Cerebellar nuclear complex (tissue), 1 donor: ENCODE measurements at regions not wholly inside any gene's neighbourhood (a gene's known extent, or its start where the extent isn't known, plus 50 kb on each side); places are given as distances from the start of the nearest gene placed in this dataset.

ENCODE experiments used
- DNase-seq, 2 experiments: peaks; one replicate each; lab custom pipeline; 2025; lab: John Stamatoyannopoulos, UW

DNA sequence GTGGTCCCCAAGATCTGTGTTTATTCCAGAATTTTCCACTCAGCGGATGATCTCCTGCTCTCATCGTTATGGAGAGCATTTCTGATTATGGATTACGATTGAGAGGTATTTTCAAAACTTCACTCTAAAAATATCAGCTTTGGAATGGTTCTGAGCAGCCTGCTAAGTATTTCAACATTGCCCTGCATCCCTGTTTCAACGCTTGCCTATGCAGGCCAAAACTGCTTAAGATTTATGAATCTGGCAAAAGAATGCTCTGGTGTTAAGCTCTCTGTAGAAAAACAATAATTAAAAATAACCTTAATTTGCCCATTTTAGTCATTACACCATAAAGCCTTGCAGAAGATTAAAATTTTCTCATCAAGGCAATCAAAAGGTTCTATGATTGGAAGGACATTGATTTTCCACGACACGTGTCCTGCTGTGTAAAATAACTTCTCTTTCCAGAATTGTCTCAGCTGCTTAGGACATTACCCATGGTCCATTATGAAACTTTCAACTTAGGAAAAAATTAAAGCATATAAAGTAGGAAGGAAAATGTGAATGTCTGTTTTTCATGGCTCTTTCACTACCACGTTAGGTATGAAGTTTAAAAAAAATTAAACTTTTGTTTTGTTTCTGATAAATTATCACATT is 229.9 kb downstream of the ACKR3 start:
- DNase-seq = no peak

DNA sequence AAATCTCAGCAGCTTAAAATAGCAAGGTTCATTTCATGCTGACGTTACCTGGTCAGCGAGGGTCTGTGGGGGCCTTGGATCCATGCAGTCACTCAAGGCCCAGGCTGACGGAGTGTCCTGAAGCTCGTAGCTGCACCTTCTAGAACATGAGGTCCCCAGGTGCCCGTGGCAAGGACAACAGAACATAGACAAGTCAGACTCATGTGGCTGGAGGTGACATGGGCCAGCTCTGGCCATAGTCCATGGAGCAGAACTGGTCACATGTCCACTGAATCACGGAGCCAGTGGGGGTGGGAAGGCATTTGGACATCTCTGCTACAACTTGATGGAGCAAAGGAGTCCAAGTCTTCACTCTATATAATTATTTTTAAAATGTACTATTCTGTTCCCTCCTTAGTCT is 233.2 kb downstream of the ACKR3 start:
- no peak for DNase-seq

DNA sequence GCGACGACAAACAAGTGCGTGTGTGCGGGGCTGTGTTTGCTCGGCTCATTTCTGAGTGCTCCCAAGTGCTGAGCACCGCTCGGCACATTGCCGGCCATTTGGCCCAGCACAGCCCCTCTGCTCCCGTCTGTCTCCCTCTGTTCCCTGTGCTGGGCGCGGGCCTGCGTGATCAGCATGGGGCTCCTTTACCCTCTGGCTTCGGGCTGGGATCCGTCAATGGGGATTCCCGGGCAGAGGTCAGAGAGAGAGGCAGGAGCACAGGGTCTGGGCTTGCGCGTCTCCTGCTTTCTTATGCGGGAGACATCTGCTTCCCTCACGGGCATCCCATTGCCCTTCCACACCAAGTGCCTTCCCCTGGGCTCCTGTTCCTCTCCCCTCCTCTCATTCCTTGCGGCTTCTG is 234.0 kb downstream of the ACKR3 start:
- DNase-seq = no peak

DNA sequence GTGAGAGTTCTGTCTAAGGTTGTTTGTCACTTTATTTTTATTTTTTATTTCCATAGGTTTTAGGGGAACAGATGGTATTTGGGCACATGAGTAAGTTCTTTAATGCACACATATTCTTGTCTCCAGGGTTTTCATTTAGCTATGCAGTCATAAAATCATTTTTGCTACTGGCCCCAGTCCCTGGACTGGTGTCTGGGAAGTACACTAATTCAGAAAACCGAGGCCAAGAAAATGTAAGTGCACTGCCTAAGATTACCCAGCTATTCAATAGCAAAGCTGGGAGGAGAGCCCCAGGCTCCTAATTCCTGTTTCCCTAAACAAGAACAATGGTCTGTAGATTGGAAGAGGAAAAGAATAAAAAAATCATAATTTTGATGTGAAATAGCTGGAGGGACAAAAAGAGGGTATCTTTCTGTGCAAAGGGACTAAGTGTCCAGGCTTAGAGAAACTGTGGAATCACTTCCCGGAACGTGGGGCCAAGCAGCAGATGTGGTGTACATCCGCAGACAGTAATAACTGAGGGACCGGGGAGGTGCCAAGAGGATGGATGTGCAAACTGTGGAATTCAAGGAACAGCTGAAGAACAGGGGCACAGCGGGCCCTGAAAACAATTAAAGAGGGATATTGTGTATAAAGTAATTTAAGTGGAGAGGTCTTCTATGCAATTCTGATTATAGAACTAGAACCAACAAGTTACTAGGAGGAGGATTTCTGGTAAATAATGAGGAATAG is 236.3 kb downstream of the ACKR3 start:
- no peak for DNase-seq

DNA sequence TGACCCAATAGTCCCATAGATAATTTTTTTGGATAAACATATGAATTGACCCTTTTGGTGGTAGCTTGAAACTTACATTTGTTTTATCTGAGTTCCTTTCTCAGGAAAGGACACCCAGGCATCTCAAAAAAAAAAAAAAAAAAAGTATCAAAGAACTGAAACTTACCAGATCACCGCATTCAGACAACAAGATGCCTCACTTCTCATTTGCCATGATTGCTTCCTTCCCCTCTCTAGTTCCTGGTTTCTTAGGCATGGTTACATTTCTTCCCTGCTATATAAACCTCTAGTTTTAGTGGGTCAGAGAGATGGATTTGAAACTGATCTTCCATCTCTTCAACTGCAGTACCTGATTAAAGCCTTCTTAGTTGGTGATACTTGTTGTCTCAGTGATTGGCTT is 240.1 kb downstream of the ACKR3 start:
- no peak for DNase-seq

DNA sequence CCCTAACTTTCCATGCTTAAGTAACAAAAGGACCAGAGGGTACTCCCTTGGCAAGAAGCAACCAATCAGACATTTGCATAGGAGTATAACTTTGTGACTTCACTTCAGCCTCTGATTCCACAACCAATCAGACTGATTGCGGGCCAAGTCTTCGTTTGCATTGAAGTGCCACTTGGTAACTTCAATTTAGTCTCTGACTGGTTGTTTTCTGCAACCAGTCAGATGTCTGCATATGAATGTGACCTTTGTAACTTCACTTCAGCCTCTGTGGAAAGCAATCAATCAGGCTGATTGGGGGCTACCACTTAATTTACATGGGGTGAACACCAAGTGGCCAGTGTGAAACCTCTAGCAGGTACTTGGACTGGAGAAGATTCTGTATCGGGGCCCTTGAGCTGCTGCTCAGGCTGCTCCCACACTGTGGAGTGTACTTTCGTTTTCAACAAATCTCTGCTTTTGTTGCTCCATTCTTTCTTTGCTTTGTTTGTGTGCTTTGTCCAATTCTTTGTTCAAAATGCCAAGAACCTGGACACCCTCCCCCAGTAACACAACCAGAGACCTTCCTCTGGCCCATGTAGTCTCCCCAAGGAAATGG is 241.5 kb downstream of the ACKR3 start:
- no peak for DNase-seq

DNA sequence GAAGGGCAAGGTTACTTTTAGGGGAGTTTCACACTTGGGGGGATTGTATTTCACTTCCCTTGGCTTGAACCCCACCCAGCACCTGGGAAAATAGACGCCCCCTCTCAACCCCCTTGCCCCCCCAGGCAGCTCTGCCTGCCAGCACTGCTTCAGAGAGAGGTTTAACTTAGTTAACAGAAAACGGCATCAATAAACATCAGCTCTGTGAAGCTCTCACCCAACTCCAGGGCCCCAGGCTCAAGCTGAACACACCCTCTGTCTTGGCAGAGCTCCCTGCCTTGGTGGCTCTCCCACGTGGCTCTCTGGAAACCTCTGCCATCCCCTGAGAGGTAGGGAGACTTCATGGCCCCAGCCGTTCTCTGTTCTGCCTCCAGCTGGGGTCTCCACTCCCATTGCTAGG is 244.1 kb downstream of the ACKR3 start:
- no peak for DNase-seq

DNA sequence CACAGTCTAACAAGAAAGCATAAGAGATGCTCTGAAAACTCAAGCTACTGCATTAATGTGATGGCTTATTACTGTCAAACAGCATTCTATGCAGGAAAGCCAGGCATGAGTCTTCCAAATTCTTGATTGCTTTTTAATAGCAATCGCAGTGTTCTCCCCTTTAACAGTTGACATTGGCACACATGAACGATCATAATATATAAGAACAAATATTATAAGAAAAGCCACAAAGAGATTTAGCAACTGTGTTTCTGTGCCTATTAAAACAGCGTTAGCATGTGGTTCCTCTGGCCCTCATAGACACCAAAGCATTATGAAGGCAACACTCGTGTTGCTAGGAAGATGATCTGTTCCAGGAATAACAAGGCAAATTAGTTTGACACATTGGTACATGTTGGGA is 245.0 kb downstream of the ACKR3 start:
- no peak for DNase-seq

DNA sequence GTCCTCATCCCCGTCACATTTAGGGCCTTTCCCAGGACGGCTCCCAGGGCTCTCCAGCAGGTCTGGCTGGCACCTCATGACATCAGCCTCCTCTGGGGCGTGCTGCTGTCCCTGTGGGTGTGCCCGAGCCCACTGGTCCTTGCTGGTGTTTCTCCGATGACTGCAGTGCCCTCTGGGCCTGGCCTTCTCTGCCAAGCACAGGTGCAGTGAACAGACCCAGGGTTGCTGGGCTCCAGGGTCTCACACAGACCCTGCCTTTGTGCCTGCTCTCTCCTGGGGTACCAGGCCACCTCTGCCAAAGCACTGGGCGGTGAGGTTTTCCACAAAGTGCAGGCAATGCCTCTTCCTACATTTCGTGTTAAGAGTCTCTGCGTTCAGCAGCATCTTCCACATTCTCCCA is 246.1 kb downstream of the ACKR3 start:
- DNase-seq = no peak

DNA sequence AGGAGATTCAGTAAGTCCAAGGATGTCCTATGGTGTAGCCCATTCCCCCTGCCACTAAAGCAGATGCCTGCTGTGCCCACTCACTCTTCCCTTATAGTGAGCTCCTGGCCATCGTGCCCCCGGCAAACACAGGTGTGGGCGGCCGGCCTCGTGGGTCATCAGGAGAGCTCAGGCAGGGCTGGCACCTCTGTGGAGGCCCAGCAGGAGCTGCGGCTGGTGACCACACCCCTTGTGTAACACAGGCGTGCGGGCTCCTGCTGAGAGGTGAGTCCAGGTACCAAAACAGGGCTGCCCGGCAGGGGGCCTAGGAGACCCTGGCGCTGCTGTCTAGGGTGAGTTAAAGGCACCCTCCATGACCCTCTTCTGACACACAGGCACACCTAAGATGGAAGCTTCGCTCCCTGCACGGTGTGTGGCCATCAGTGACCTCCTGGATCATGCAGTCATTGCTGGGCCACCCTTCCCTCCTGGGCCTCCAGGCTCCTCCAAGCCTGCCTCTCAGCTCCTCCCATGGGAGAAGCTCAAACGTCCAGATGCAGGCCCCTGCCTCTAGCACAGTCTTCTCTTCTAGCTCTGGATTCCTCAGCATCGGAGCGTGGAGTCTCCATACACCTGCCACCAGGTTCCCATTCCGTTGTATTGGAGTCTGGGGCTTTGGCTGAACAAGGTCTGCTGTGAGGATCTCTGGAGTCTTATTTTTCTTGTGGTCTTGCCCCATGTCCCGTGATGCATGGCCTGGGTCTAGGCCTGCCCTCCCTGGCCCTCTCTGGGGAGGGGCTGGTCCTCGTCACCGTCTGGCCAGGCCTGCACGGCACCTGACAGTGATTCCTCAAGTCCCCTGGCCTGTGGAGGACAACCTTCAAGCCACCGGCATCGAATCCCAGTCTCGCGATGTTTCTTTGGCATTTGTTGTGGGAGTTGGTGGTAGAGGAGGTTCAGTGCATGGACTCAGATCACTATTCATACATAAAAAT is 246.9 kb downstream of the ACKR3 start:
- no peak for DNase-seq

DNA sequence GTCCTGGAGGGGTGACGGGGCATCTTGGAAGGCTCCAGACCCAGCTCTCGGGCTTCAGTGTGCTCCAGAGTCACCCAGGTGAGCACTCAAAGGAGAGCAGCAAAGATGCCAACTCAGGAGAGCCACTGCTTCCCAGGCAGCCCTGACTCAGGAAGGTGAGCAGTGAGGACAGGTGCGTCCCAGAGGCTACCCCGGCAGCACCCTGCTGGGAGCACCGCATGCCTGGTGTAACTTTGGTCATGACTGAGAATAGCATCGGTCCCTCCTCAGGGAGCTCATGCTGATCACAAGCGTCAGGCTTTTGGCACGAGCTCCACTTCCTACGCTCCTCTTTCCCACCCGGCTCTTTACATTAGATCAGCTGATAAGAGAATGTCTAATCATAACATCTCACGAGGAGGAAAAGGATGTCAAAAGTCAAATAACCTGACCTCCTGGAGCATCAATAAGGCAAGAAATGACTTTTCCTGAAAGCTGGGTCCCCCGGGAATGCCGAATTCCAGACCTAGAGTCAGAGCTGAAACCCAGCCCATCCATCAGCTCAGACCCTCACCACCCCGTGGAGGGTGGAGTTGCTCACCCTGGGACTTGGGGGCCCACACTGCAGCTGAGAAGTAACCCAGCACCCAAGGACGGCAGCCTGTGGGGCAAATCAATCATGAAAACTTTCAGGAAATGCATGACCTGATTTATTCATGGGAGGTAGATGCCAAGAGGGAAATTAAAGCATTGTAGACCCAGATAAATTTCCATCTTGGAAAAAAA is 248.8 kb downstream of the ACKR3 start:
- DNase-seq = no peak

DNA sequence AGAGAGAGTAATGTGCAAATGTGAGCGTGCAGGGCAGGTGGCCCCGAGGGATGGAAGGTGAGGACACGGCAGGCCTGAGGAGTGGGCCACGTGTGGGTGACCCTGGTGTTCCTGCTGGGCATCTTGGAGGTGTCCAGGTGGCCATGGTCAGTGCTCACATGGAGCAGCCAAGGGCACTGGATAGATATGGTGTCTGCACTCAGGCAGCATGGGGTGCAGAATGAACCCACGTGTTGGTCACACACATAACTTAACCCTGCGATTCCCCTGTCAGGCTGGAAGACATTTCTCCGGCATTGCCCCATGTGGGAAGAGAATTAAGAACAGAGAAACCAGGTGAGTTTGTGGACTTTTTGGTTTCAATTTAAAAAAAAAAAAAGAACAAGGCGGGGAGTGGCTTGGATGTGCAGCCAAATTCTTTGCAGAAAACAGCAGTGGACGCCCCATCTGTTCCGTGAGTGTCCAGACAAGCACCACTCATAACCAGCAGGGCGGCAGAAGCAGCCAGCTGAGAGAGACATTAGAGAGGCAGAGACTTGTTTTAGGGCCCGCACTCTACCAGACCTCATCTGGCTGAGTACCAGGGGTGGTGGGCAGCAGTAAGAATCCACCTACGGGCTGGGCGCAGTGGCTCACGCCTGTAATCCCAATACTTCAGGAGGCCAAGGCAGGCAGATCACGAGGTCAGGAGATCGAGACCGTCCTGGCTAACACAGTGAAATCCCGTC is 249.8 kb downstream of the ACKR3 start:
- no peak for DNase-seq

DNA sequence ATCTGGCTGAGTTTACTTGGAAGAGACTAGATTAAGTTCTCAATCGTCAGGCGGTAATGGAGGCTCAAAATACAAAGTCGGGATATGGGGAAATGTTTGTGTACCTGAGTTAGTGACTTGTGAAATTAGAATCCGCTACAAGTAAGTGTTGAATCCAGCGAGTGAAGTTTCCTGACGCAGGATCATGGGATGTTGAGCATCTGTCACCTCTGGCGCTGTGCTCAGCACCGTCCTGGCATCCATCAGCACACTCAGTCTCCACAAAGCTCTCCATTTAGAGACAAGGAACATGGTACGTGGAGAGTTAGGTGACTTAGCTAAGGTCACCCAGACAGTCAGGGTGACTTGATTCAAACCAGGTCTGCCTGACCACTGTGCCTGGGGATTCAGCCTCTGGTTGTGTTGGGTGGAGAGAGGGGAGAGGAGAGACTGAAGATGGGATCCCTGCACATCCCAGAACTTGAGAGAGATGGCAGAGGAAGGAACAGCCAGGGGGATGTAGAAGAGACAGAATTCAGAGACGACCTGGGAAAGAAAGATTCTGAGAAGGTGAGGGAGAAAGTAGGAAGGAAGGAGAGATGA is 251.2 kb downstream of the ACKR3 start:
- DNase-seq = no peak

DNA sequence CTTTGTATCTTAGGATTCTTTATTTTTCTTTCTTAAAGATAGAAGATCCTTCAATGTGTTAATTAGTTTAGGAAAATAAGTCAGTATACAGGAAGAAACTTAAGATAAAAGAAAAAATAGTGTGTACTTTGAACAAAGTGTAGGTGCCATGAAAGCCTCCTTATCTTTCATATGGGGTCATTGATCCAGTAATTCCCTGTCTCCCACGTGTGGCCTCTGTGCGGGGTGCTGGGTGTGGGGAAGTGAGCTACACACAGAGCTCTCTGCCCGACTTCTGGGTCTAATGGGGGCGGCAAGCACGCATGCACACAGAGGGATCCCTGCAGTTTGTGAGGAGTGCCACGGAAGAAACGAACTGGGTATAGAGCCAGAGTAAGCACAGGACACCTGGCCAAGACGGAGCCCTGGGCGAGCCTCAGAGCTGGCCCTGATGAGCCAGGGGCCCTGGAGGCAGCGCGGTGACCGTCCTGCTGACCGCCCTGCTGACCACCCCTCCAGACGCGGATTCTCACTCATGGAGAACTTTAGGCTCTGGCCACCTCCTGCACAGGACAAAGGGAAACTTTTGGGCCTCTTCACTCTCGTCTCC is 253.5 kb downstream of the ACKR3 start:
- no peak for DNase-seq

DNA sequence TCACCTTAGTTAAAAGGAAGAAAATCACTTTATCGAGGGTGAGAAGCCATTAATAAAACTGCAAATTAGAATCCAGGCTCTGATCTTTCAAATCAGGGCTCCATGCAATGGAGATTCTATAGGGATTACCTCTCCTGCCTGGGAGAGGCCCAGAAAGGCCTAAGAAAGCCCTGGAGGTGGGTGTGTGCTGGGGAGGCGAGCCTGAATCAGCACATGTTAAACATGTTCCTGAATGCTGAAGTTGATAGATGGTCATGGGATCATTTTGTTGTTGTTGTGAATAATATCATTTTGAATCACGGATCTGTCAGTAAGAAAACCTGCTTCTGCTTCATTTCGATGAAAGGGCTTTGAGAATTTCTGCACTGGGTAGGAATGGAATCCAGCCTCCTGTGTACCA is 254.3 kb downstream of the ACKR3 start:
- DNase-seq = no peak

DNA sequence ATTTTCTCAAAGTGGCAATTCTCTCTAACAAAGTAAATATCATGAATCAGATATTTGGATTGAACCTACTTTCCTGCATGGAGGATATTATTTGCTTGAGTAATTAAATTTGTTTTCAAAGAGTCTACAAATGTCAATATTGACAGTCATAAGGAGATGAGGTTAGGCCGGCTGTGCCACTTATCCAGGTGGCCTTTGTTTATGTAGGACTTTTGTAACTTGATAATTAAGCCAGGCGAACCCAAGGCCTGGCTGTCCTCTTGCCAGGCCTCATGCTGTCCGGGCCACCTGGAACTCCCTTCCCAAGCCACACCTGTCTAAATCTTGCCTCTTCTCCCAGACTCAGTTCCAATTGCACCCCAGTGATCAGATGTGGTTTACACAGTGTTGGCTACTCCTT is 255.2 kb downstream of the ACKR3 start:
- DNase-seq = peak; percentile 85 to 90

DNA sequence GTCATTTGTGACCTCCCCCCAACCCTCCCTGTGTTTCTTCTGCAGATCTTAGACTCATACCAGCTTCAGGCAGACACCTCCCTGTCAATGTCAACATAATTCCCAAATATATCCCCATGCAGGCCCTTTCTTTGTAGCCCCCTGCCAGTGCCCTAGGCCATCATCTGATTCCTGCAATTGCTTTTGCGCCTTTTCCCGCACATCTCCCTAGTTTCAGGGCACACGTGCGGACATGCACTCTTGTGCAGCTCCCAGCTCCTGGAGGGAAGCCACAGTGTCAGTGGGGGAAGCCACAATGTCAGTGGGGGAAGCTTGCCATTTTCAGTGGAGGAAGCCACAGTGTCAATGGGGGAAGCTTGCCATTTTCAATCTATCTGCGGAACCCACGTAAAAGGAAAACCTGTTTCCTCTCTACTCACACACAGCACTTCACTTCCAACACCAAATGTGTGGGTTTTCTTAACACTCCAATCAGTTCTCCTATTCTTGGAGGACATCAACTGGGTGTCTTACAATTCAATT is 256.4 kb downstream of the ACKR3 start:
- DNase-seq = no peak

DNA sequence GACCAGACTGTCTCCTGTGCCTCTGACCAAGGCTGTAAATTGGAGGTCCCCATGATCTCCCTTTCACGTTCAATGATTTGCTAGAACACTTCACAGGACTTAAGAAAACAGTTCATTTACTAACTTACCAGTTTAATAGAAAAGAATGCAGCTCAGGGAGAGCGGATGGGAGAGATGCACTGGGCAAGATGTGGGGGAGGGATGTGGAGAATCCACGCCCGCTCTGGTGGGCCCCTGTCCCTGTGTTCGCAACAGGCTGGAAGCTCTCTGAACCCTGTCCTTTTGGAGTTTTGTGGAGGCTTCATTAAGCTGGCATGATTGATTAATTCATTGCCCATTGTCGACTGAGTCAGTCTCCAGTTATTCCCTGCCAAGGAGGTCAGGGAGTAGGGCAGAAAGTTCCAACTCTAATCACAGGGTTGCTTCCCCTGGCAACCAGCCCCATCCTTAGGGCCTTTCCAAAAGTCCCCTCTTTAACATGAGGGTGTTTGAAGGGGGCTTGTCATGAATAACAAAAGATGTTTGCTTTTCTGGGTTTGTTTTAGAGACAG is 257.1 kb downstream of the ACKR3 start:
- DNase-seq = no peak

DNA sequence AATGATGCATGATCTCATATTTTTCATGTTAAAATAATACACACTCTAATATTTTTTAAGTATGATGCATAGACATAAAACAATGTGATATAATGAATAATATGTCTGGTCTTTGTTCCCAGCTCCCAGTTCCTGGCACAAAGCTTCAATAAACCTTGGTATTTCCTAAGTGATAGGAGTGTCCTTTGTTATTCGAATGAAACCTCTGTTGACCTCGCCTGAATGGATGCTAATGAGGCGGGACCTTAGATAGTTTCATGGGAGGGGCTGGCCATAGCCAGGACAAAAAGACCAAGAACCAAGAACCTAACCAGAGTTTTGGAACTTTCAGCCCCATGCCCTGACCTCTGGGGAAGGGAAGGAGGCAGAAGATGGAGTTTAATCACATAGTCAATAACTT is 257.7 kb upstream of the COPS8 start:
- DNase-seq = no peak

DNA sequence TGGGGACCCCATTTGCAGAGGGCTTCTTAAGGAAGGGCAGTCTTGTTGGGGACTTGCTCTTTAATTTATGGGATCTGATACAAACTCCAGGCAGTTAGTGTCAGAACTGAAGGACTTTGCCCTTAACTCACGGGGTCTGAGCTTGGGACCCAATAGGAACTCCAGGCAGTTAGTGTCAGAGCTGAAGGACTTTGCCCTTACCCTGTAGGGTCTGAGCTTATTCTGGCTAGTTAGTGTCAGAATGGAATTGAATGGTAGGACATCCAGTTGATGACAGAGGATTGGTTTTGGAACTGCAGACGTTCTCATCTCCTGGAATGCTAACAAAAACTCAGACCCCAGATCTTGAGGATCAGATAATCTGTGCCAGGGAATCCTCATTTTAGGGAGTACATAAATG is 256.9 kb upstream of the COPS8 start:
- no peak for DNase-seq
